H1 (cell line): ENCODE measurements at regions not wholly inside any gene's neighbourhood (a gene's known extent, or its start where the extent isn't known, plus 50 kb on each side); places are given as distances from the start of the nearest gene placed in this dataset.

Source experiments
- CTCF ChIA-PET: fragments of 300-600 bp; sonication (Branson Sonifier 250); formaldehyde crosslinking; loops from one replicate; lab custom pipeline; 2021; ENCODE audit not compliant: partially characterized antibody; lab: Charles Lee
- POLR2A ChIA-PET: fragments of 300-600 bp; sonication (Branson Sonifier 250); formaldehyde crosslinking; loops from one replicate; lab custom pipeline; 2021; ENCODE audit warnings: inconsistent platforms; ENCODE audit not compliant: partially characterized antibody; lab: Charles Lee
- DNase-seq, 2 experiments: peaks; one replicate each; pipeline versions ENCODE4 v3.0.0 to v3.0.0-alpha.2; 2010 to 2022; ENCODE audit warnings: low spot score in 2 of 2, low read depth in 1 of 2, mixed read lengths in 1 of 2
- FAIRE-seq: peaks from 2 replicates; lab custom pipeline; 2011; peaks lifted over from hg19 to GRCh38; lab: Jason Lieb, UNC
- H2AFZ ChIP-seq: 2 replicates; pipeline ENCODE4 v1.8.1; 2012; ENCODE audit warnings: low read length, inconsistent platforms
- H2AK5ac ChIP-seq: 2 replicates; pipeline ENCODE4 v1.6.1; 2013; ENCODE audit warnings: low read depth, low read length
- H2BK120ac ChIP-seq: replicated peaks from 2 replicates; pipeline ENCODE3; 2013; ENCODE audit warnings: low read depth, low read length, inconsistent platforms
- H2BK12ac ChIP-seq: 2 replicates; pipeline ENCODE4 v1.6.1; 2013; ENCODE audit warnings: low read depth, low read length
- H2BK15ac ChIP-seq: 2 replicates; pipeline ENCODE4 v1.6.1; 2013; ENCODE audit warnings: low read length
- H2BK20ac ChIP-seq: 2 replicates; pipeline ENCODE4 v1.6.1; 2013; ENCODE audit warnings: low read length
- H2BK5ac ChIP-seq: 2 replicates; pipeline ENCODE4 v1.6.1; 2013; ENCODE audit warnings: low read depth, low read length
- H3K14ac ChIP-seq: 2 replicates; pipeline ENCODE4 v1.6.1; 2013; ENCODE audit warnings: inconsistent platforms; ENCODE audit not compliant: insufficient read length
- H3K18ac ChIP-seq: 2 replicates; pipeline ENCODE4 v1.6.1; 2013; ENCODE audit warnings: low read length; ENCODE audit errors: extremely low read depth
- H3K23ac ChIP-seq: 2 replicates; pipeline ENCODE4 v1.6.1; 2013; ENCODE audit warnings: inconsistent platforms; ENCODE audit not compliant: insufficient read length
- H3K23me2 ChIP-seq: 2 replicates; pipeline ENCODE4 v1.6.1; 2013; ENCODE audit warnings: low read depth, low read length
- H3K27ac ChIP-seq: 2 replicates; pipeline ENCODE4 v1.6.1; 2011; ENCODE audit warnings: low read depth, low read length, inconsistent platforms
- H3K27me3 ChIP-seq, 4 experiments: replicated peaks in 1 of 4; 1 replicate in 1 of 4; 2 replicates in 3 of 4; pipeline versions ENCODE4 v1.6.1 to v1.8.1; 2011 to 2013; ENCODE audit warnings: low read length in 3 of 4, mild to moderate bottlenecking in 3 of 4, inconsistent platforms in 2 of 4, mixed read lengths in 2 of 4, moderate library complexity in 1 of 4; ENCODE audit not compliant: control insufficient read depth in 3 of 4, insufficient read depth in 3 of 4; ENCODE audit errors: extremely low read depth in 1 of 4
- H3K36me3 ChIP-seq, 4 experiments: 2 replicates each; pipeline versions ENCODE4 v1.6.1 to v1.8.1; 2011 to 2013; ENCODE audit warnings: mild to moderate bottlenecking in 4 of 4, low read length in 3 of 4, moderate library complexity in 2 of 4, control low read depth in 1 of 4, inconsistent platforms in 1 of 4; ENCODE audit not compliant: insufficient read depth in 4 of 4, control insufficient read depth in 2 of 4
- H3K4ac ChIP-seq: replicated peaks from 2 replicates; pipeline ENCODE3; 2013; ENCODE audit warnings: low read length, low read depth, mixed read lengths, inconsistent platforms; ENCODE audit not compliant: insufficient read length
- H3K4me1 ChIP-seq, 4 experiments: replicated peaks in 1 of 4; 1 replicate in 1 of 4; 2 replicates in 3 of 4; pipeline versions ENCODE4 v1.6.1 to v1.8.1; 2011 to 2013; ENCODE audit warnings: low read length in 3 of 4, inconsistent platforms in 2 of 4, mixed read lengths in 1 of 4; ENCODE audit not compliant: insufficient read depth in 4 of 4, control insufficient read depth in 3 of 4
- H3K4me2 ChIP-seq, 2 experiments: 2 replicates each; pipeline versions ENCODE4 v1.6.1 to v1.8.1; 2011 to 2013; ENCODE audit warnings: low read depth in 2 of 2, low read length in 2 of 2, control low read depth in 1 of 2, inconsistent platforms in 1 of 2, mild to moderate bottlenecking in 1 of 2; ENCODE audit not compliant: insufficient read depth in 1 of 2
- H3K4me3 ChIP-seq, 4 experiments: fragments of 200-600, 300-600 bp in 1 of 4; sonication (generic), shearing (Covaris generic), sonication (Bioruptor Twin) in 1 of 4; 2 replicates each; pipeline versions ENCODE4 v1.5.1 to v1.8.1; 2011 to 2016; ENCODE audit warnings: low read length in 4 of 4, low read depth in 3 of 4, control low read depth in 2 of 4, inconsistent platforms in 2 of 4, mild to moderate bottlenecking in 2 of 4, mixed read lengths in 1 of 4, moderate library complexity in 1 of 4; ENCODE audit not compliant: insufficient read depth in 2 of 4; ENCODE audit errors: extremely low read depth in 1 of 4
- H3K56ac ChIP-seq: replicated peaks from 2 replicates; pipeline ENCODE3; 2013; ENCODE audit warnings: low read depth, mild to moderate bottlenecking, mixed read lengths, low read length, inconsistent platforms; ENCODE audit not compliant: insufficient read length
- H3K79me1 ChIP-seq: 2 replicates; pipeline ENCODE4 v1.6.1; 2013; ENCODE audit warnings: low read depth, low read length, control low read depth
- H3K79me2 ChIP-seq, 2 experiments: 2 replicates each; pipeline versions ENCODE4 v1.6.1 to v1.8.1; 2012 to 2013; ENCODE audit warnings: low read length in 2 of 2, mild to moderate bottlenecking in 2 of 2, inconsistent platforms in 1 of 2; ENCODE audit not compliant: insufficient read depth in 2 of 2, control insufficient read depth in 1 of 2
- H3K9ac ChIP-seq, 4 experiments: replicated peaks in 1 of 4; 1 replicate in 1 of 4; 2 replicates in 3 of 4; pipeline versions ENCODE4 v1.6.1 to v1.8.1; 2011 to 2013; ENCODE audit warnings: low read depth in 3 of 4, low read length in 3 of 4, control low read depth in 2 of 4, mild to moderate bottlenecking in 2 of 4, moderate library complexity in 2 of 4, inconsistent platforms in 1 of 4; ENCODE audit errors: extremely low read depth in 1 of 4
- H3K9me3 ChIP-seq, 2 experiments: 2 replicates each; pipeline versions ENCODE4 v1.6.1 to v1.8.1; 2012 to 2013; ENCODE audit warnings: mild to moderate bottlenecking in 2 of 2, moderate library complexity in 2 of 2, control low read depth in 1 of 2, inconsistent platforms in 1 of 2, low read depth in 1 of 2, low read length in 1 of 2, mixed read lengths in 1 of 2; ENCODE audit not compliant: insufficient read depth in 2 of 2
- H4K20me1 ChIP-seq, 2 experiments: replicated peaks in 1 of 2; 2 replicates each; pipeline versions ENCODE3 to v1.8.1; 2011 to 2013; ENCODE audit warnings: inconsistent platforms in 2 of 2, low read length in 2 of 2, mild to moderate bottlenecking in 1 of 2; ENCODE audit not compliant: insufficient read depth in 2 of 2, control insufficient read depth in 1 of 2
- H4K5ac ChIP-seq: 2 replicates; pipeline ENCODE4 v1.6.1; 2013; ENCODE audit warnings: low read length, low read depth, mixed read lengths, inconsistent platforms; ENCODE audit not compliant: insufficient read length
- H4K8ac ChIP-seq: 2 replicates; pipeline ENCODE4 v1.8.0; 2013; ENCODE audit warnings: mild to moderate bottlenecking, moderate library complexity, low read length, inconsistent platforms; ENCODE audit not compliant: insufficient read depth; ENCODE audit errors: extremely low read depth
- H4K91ac ChIP-seq: replicated peaks from 2 replicates; pipeline ENCODE3; 2013; ENCODE audit warnings: low read length, mixed read lengths, inconsistent platforms; ENCODE audit not compliant: insufficient read length
- JUND ChIP-seq: IDR thresholded peaks from 2 replicates; pipeline ENCODE4 v1.6.1; 2011; ENCODE audit warnings: mild to moderate bottlenecking, improper control_type of control experiment, low read length
- NANOG ChIP-seq: IDR thresholded peaks from 2 replicates; pipeline ENCODE4 v1.6.1; 2011; ENCODE audit warnings: low read length, low read depth, mild to moderate bottlenecking, inconsistent platforms; ENCODE audit not compliant: insufficient read depth, poor library complexity, severe bottlenecking
- SUZ12 ChIP-seq: fragments of 200-600 bp; sonication (generic); IDR thresholded peaks from 2 replicates; pipeline ENCODE4 v1.6.1; 2012; ENCODE audit warnings: mild to moderate bottlenecking, inconsistent platforms, low read length, moderate library complexity, mixed read lengths
- WGBS, 2 experiments: shearing (Covaris generic) in 1 of 2; methylation state at CpG; one replicate each; pipeline versions ENCODE4 v1.1.6 to v1.1.7; 2013 to 2015; ENCODE audit warnings: low lambda C conversion rate in 2 of 2, mixed read lengths in 2 of 2, inconsistent platforms in 1 of 2, low coverage in 1 of 2, missing lambda C conversion rate in 1 of 2; ENCODE audit not compliant: insufficient replicate concordance in 2 of 2, insufficient coverage in 1 of 2, insufficient read length in 1 of 2; ENCODE audit errors: extremely low coverage in 1 of 2, missing lambda C conversion rate in 1 of 2; 5-methylcytosine and 5-hydroxymethylcytosine counted together

DNA sequence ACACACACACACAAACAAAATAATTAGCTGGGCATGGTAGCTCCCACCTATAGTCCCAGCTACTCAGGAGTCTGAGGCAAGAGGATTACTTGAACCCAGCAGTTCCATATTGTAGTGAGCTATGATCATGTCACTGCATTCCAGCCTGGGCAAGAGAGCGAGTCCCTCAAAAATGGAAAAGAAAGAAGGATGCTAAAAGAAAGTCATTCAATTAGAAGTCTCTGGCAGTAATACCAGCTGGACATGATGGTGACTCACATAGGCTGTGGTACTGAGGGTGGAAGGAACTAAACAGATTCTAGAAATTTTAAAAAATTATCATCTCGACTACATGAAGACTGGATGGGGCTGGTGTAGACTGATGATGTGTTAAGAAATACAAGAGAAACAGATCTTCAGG is 385.3 kb downstream of the ETV1 start:
- CTCF ChIA-PET = no interaction called here
- Histone ChIP-seq H4K8ac (no peak overlapping the region), H2BK15ac (no peak overlapping the region), H3K27me3 (no peaks in the 10 kb centered on the region), H3K23me2 (no peaks in the 10 kb centered on the region; the same call in 1 of the 2 replicates), H3K79me2 (no peaks in the 10 kb centered on the region), H2AFZ (no peak overlapping the region), H3K4ac (no peak overlapping the region), H3K4me3 (no peak overlapping the region), H2BK5ac (no peak overlapping the region), H4K5ac (no peak overlapping the region), H3K36me3 (no peaks in the 10 kb centered on the region), H3K23ac (no peak overlapping the region), H3K27ac (no peak overlapping the region), H3K4me2 (no peak overlapping the region), H3K56ac (no peak overlapping the region), H2BK12ac (no peak overlapping the region), H2BK20ac (no peak overlapping the region), H3K9me3 (peaks cover 6 to 9% of the 10 kb centered on the region in 2 experiments; a peak in 2 of 4 replicates), H3K14ac (no peak overlapping the region), H2BK120ac (no peak overlapping the region), H3K18ac (no peak overlapping the region), H3K9ac (no peak overlapping the region), H3K4me1 (no peaks in the 10 kb centered on the region), H4K91ac (no peak overlapping the region), H2AK5ac (no peak overlapping the region), H3K79me1 (no peaks in the 10 kb centered on the region), H4K20me1 (no peaks in the 10 kb centered on the region)
- 97% methylated on average over 2 of the region's 2 CpGs; no CpG with 5 or more reads in 1 of the 2 experiments for WGBS, 2 experiments
- TF ChIP-seq SUZ12 (no peak), NANOG (no peak), JUND (no peak)
- FAIRE-seq (no peak), DNase-seq (no peak)
- POLR2A ChIA-PET = interaction anchor here (0.5 to 0.6 kb wide), 2 partner anchors 11 to 1407 kb away, joined by 3 to 5 read pairs; no protein-coding TSS in a partner anchor
